ENCODE measurements at regions not wholly inside any gene's neighbourhood (a gene's known extent, or its start where the extent isn't known, plus 50 kb on each side); places are given as distances from the start of the nearest gene placed in this dataset.

DNA sequence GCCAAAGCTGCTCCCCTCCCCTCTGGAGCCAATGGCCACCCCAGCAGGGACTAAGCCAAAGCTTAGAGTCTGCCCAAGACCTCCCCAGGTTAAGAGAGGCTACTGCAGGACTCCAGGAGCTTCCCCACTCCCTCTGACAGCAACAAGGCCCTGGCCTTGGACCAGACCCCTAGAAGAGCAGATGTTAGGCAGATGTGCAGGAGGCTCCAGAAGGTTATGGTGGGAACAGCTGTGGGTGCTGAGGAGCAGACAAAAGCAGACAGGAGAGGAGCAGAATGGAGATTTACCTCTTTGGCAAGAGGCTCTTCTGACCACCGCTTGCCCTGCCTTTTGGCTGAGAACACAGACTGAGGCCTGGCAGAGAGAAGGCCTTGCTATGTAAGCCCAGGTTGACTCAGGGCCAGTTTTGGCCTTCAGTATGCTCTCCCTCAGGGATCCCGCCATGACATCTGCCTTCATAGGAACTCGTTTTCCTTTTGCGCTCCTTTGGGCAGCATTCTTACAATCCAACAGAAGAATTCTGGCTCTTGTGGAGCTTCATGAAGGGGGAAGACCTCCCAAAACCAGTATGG, 113.0 kb downstream of the RBFOX3 start:
- no peak overlapping the region for H3K27ac ChIP-seq
- H3K36me3 ChIP-seq = no peaks in the 10 kb centered on the region
- WGBS, 5 donors = 87 to 97% (median 92%) methylated on average over 4 of the region's 4 CpGs
- DNase-seq = no peak
- H3K27me3 ChIP-seq (replicated peaks in 1 of 7) = peaks cover 0 to 51% (median 8%) of the 10 kb centered on the region in 7 donors
- intact Hi-C loops (cut with DNase I; ENCODE audit: low total_unique reads) = no loop called here
- H3K4me1 ChIP-seq = no peaks in the 10 kb centered on the region
- H3K9me3 ChIP-seq = peaks cover 0 to 10% (median 0%) of the 10 kb centered on the region in 8 donors
- TF ChIP-seq, protein P1, sequence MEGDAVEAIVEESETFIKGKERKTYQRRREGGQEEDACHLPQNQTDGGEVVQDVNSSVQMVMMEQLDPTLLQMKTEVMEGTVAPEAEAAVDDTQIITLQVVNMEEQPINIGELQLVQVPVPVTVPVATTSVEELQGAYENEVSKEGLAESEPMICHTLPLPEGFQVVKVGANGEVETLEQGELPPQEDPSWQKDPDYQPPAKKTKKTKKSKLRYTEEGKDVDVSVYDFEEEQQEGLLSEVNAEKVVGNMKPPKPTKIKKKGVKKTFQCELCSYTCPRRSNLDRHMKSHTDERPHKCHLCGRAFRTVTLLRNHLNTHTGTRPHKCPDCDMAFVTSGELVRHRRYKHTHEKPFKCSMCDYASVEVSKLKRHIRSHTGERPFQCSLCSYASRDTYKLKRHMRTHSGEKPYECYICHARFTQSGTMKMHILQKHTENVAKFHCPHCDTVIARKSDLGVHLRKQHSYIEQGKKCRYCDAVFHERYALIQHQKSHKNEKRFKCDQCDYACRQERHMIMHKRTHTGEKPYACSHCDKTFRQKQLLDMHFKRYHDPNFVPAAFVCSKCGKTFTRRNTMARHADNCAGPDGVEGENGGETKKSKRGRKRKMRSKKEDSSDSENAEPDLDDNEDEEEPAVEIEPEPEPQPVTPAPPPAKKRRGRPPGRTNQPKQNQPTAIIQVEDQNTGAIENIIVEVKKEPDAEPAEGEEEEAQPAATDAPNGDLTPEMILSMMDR (IDR thresholded peaks at IDR 0.05 in 8 of 11, conservative IDR thresholded peaks at IDR 0.05 in 3 of 11) = no peak
- TF ChIP-seq POLR2AphosphoS5 (IDR thresholded peaks at IDR 0.05) = no peak
- TF ChIP-seq POLR2A (IDR thresholded peaks at IDR 0.05) = no peak
- no peak overlapping the region for H3K4me3 ChIP-seq

DNA sequence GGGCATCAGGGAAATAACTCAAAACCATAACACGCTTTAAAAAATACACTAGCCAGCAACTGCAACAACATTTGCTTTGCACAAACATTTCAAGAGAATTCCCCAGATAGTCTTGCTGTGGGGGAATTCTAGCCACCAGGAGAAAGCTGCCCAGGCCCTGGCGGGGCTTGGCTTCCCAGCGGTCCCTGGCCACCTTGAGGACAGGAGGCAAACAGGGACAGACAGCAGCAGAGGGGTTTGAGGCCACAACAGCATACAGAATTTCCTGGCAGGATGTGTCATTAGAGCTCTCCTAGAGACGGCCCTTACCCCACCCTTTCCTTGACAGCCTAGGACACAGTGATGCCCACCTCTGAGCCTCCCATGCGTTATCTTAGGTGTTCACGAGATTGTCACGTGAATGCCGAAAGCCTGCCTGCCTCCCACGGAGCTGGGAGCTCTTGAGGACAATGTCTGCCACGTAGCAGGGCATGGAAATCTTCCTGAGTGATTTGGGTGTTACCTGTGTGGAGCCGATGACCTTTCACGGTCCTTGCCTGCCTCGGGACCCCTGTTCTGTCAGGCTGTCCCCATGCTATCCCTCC, 114.3 kb downstream of the RBFOX3 start:
- H3K27me3 ChIP-seq (replicated peaks in 1 of 7) = peaks cover 0 to 38% (median 8%) of the 10 kb centered on the region in 7 donors
- TF ChIP-seq POLR2A (IDR thresholded peaks at IDR 0.05) = no peak
- TF ChIP-seq, protein P1 (IDR thresholded peaks at IDR 0.05 in 8 of 11, conservative IDR thresholded peaks at IDR 0.05 in 3 of 11) = no peak
- TF ChIP-seq POLR2AphosphoS5 (IDR thresholded peaks at IDR 0.05) = no peak
- peaks cover 0 to 15% (median 0%) of the 10 kb centered on the region in 8 donors for H3K9me3 ChIP-seq
- no peak overlapping the region for H3K27ac ChIP-seq
- H3K4me3 ChIP-seq = no peak overlapping the region
- intact Hi-C loops (cut with DNase I; ENCODE audit: low total_unique reads) = no loop called here
- no peaks in the 10 kb centered on the region for H3K36me3 ChIP-seq
- WGBS, 5 donors = 67 to 74% (median 71%) methylated on average over 8 to 13 of the region's 13 CpGs
- DNase-seq = no peak
- no peaks in the 10 kb centered on the region for H3K4me1 ChIP-seq

DNA sequence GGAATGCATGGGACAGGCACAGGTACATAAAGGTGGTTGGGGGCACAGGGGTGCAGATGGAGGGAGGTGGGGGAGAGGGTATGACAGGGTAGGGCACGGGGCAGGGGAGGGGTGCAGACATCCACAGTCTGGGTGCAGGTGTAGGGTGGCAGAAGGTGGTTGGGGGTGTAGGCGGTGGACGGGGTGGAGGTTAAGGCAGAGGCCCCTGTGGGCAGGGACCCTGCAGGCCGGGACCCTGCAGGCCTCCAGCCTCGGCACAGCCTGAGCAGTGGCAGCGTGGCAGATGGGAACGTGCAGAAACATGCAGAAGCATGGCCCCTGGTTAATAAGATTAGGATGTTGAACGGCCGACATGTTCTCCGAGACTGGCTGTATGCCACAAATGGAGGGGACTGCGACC, 115.2 kb downstream of the RBFOX3 start:
- H3K4me3 ChIP-seq = no peak overlapping the region
- WGBS, 5 donors = 70 to 89% (median 85%) methylated on average over 11 of the region's 11 CpGs
- intact Hi-C loops (cut with DNase I; ENCODE audit: low total_unique reads) = no loop called here
- H3K36me3 ChIP-seq = no peaks in the 10 kb centered on the region
- no peak overlapping the region for H3K27ac ChIP-seq
- DNase-seq = no peak
- H3K9me3 ChIP-seq = peaks cover 0 to 15% (median 0%) of the 10 kb centered on the region in 8 donors
- TF ChIP-seq, protein P1 (IDR thresholded peaks at IDR 0.05 in 8 of 11, conservative IDR thresholded peaks at IDR 0.05 in 3 of 11) = no peak
- TF ChIP-seq POLR2AphosphoS5 (IDR thresholded peaks at IDR 0.05) (no peak), POLR2A (IDR thresholded peaks at IDR 0.05) (no peak)
- no peaks in the 10 kb centered on the region for H3K4me1 ChIP-seq
- H3K27me3 ChIP-seq (replicated peaks in 1 of 7) = peaks cover 0 to 29% (median 0%) of the 10 kb centered on the region in 7 donors

DNA sequence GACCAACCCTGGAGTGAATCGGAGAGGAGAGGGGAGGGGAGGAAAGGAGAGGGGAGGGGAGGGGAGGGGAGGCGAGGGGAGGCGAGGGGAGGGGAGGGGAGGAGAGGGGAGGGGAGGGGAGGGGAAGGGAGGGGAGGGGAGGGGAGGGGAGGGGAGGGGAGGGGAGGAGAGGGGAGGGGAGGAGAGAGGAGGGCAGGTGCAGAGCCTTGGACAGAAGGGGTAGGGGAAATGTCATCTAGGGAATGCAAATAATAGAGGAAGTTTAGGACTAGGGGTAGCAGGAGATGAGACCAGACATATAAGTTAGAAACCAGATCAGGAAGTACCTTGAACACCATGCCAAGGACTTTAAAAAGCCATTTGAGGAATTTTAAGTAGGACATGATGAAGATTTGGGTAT, 119.8 kb downstream of the RBFOX3 start:
- intact Hi-C loops (cut with DNase I; ENCODE audit: low total_unique reads) = no loop called here
- no peak for DNase-seq
- H3K9me3 ChIP-seq = peaks cover 0 to 15% (median 0%) of the 10 kb centered on the region in 8 donors
- no peak overlapping the region for H3K4me3 ChIP-seq
- TF ChIP-seq POLR2A (IDR thresholded peaks at IDR 0.05) = no peak
- peaks cover 0 to 42% (median 6%) of the 10 kb centered on the region in 7 donors for H3K27me3 ChIP-seq (replicated peaks in 1 of 7)
- no peaks in the 10 kb centered on the region for H3K4me1 ChIP-seq
- 60 to 83% (median 60%) methylated on average over 1 to 2 of the region's 3 CpGs; no CpG with 5 or more reads in 2 of the 5 donors for WGBS, 5 donors
- H3K27ac ChIP-seq = no peak overlapping the region
- no peaks in the 10 kb centered on the region for H3K36me3 ChIP-seq
